ENCODE measurements at regions not wholly inside any gene's neighbourhood (a gene's known extent, or its start where the extent isn't known, plus 50 kb on each side); places are given as distances from the start of the nearest gene placed in this dataset.
A peak's percentile ranks its signal among the peaks of the same experiment; 100 is the strongest.

DNA sequence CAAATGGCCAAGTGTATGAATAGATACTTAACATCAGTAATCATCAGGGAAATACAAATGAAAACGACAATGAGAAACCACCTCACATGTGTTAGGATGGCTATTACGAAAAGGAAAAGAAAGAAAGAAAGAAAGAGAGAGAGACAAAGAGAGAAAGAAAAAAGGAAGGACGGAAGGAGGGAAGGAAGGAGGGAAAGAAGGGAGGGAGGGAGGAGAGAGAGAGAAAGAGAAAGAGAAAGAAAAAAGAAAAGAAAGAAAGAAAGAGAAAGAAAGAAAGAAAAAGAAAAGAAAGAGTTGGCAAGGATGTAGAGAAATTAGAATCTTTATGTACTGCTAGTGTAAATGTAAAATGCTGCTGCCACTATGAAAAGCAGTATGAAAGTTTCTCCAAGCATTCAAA, 90.7 kb upstream of the DPT start:
- no peak overlapping the region for H3K27ac Mint-ChIP-seq
- peaks cover 4% of the 10 kb centered on the region for H3K9me3 Mint-ChIP-seq
- H3K4me3 Mint-ChIP-seq, result no peak overlapping the region
- H3K4me1 Mint-ChIP-seq, result no peaks in the 10 kb centered on the region
- no peaks in the 10 kb centered on the region for H3K27me3 Mint-ChIP-seq
- no peaks in the 10 kb centered on the region for H3K36me3 Mint-ChIP-seq
- no peak for ATAC-seq

DNA sequence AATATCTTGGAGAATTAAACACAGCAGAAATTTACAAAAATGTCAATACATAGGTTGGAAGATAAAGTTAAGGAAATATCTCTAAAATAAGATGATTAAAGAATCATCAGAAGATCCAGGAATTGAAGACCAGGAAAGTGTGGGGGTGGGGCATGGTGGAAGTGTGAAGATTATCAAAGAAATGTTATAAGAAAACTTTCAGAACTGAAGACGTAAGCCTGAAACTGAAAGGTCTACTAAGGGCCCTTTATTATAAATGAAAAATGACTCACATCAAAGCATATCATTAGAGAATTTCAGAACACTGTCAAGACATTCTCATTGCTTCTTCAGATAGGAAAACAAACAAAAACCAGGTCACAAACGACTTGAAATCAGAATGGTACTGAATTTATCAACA, 92.4 kb upstream of the DPT start:
- no peak for ATAC-seq
- Mint-ChIP-seq H3K27me3 (no peaks in the 10 kb centered on the region), H3K9me3 (peaks cover 5% of the 10 kb centered on the region), H3K27ac (no peak overlapping the region), H3K36me3 (no peaks in the 10 kb centered on the region), H3K4me3 (no peak overlapping the region), H3K4me1 (no peaks in the 10 kb centered on the region)

DNA sequence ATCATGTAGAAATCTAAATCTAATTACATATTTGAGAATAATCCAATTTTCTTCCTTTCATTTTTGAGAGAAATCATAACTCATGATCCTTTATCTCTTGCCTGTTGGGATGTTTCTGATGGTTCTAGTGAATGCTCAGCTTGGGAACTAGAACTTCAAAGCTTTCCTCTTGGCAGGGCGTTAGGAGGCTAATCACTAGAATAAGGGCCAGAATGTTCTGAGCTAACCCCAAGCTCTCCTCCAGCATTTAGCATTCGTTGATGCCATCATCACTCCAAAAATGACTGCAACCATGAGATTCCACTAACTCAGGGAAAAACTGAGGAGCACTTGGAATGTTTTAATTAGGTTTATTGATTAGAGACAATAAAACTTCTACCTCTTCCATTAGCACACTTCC, 93.9 kb upstream of the DPT start:
- Mint-ChIP-seq H3K36me3 (no peaks in the 10 kb centered on the region), H3K27me3 (no peaks in the 10 kb centered on the region), H3K9me3 (peaks cover 5% of the 10 kb centered on the region), H3K27ac (no peak overlapping the region), H3K4me3 (no peak overlapping the region), H3K4me1 (no peaks in the 10 kb centered on the region)
- no peak for ATAC-seq

DNA sequence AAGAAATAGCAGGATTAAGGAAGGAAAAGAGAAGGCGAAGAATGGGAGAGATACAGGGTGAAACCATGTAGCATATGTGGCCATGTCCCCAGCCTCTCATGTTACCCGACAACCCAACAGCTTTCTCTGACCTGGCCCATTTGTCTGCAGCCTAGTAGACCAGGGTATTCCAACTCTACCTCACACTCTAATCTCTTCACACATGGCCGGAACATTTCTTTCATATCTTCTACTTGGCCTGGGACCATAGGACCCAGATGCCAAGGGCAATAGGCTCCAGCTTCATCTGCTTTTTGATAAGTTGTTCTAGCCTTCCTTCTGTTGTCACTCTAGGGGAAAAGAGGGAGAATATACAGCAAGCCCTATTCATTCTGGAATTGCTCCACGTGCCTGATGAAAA, 95.0 kb upstream of the DPT start:
- peaks cover 5% of the 10 kb centered on the region for H3K9me3 Mint-ChIP-seq
- no peak for ATAC-seq
- no peak overlapping the region for H3K4me3 Mint-ChIP-seq
- no peaks in the 10 kb centered on the region for H3K4me1 Mint-ChIP-seq
- H3K36me3 Mint-ChIP-seq, result no peaks in the 10 kb centered on the region
- no peak overlapping the region for H3K27ac Mint-ChIP-seq
- no peaks in the 10 kb centered on the region for H3K27me3 Mint-ChIP-seq

GRCh38 chr1:168824418-168825065, 95.5 kb upstream of the DPT start:
- H3K36me3 Mint-ChIP-seq, result no peaks in the 10 kb centered on the region
- no peaks in the 10 kb centered on the region for H3K27me3 Mint-ChIP-seq
- H3K27ac Mint-ChIP-seq, result no peak overlapping the region
- peak; percentile 56 for ATAC-seq
- peaks cover 4% of the 10 kb centered on the region for H3K9me3 Mint-ChIP-seq
- no peak overlapping the region for H3K4me3 Mint-ChIP-seq
- no peaks in the 10 kb centered on the region for H3K4me1 Mint-ChIP-seq

GRCh38 chr1:168825129-168825528, 96.1 kb upstream of the DPT start:
- Mint-ChIP-seq H3K9me3 (peaks cover 3% of the 10 kb centered on the region), H3K27me3 (no peaks in the 10 kb centered on the region), H3K4me1 (no peaks in the 10 kb centered on the region), H3K27ac (no peak overlapping the region), H3K36me3 (no peaks in the 10 kb centered on the region), H3K4me3 (no peak overlapping the region)
- ATAC-seq, result no peak

GRCh38 chr1:168825820-168826219, 96.8 kb upstream of the DPT start:
- no peak for ATAC-seq
- no peaks in the 10 kb centered on the region for H3K27me3 Mint-ChIP-seq
- no peak overlapping the region for H3K4me3 Mint-ChIP-seq
- peaks cover 3% of the 10 kb centered on the region for H3K9me3 Mint-ChIP-seq
- no peaks in the 10 kb centered on the region for H3K36me3 Mint-ChIP-seq
- H3K4me1 Mint-ChIP-seq, result no peaks in the 10 kb centered on the region
- no peak overlapping the region for H3K27ac Mint-ChIP-seq

GRCh38 chr1:168826269-168826668, 97.3 kb upstream of the DPT start:
- Mint-ChIP-seq H3K4me3 (no peak overlapping the region), H3K36me3 (no peaks in the 10 kb centered on the region), H3K9me3 (peaks cover 3% of the 10 kb centered on the region), H3K4me1 (no peaks in the 10 kb centered on the region), H3K27ac (no peak overlapping the region), H3K27me3 (no peaks in the 10 kb centered on the region)
- no peak for ATAC-seq

GRCh38 chr1:168827557-168827956, 98.6 kb upstream of the DPT start:
- H3K9me3 Mint-ChIP-seq, result peaks cover 3% of the 10 kb centered on the region
- no peaks in the 10 kb centered on the region for H3K4me1 Mint-ChIP-seq
- H3K36me3 Mint-ChIP-seq, result no peaks in the 10 kb centered on the region
- H3K27me3 Mint-ChIP-seq, result no peaks in the 10 kb centered on the region
- H3K27ac Mint-ChIP-seq, result no peak overlapping the region
- H3K4me3 Mint-ChIP-seq, result no peak overlapping the region
- no peak for ATAC-seq

DNA sequence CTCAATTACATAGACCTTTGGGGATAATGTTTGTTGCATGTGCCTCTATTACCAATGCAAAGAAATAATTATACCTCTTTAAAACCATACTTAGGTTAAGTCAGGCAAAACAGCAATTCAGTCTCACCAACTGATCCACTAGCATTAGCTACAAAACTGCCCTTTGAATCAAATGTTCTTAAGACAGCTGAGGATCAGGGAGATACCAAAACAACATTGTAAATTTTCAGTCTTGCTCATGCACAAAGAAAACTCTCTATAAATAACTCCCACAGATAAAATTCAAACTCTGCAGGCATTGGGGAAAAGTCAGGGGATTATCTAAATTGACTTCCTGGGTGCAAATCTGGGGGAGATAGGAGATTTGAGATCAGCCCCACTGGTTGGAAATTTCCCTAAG, 100.9 kb upstream of the DPT start:
- no peak overlapping the region for H3K27ac Mint-ChIP-seq
- H3K9me3 Mint-ChIP-seq, result peaks cover 1% of the 10 kb centered on the region
- H3K27me3 Mint-ChIP-seq, result no peaks in the 10 kb centered on the region
- H3K4me1 Mint-ChIP-seq, result no peaks in the 10 kb centered on the region
- H3K36me3 Mint-ChIP-seq, result no peaks in the 10 kb centered on the region
- H3K4me3 Mint-ChIP-seq, result no peak overlapping the region
- no peak for ATAC-seq

DNA sequence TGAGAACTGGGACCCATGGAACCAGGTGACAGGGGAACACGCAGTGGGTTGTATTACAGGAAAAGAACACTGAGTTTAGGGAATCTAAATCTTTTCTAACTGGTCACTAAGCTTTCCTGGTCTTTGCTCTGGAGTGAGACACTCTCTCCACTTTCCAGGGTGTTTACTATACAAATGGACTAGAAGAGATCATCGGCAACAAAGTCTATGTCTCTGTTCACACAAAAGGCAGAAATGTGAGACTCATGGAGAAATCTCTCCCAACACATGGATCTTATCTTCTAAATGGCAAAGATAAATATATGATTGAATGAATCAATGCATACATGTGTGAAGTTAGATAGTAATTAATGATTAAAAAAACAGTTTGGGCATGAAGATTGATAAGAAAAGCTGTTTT, 101.6 kb upstream of the DPT start:
- Mint-ChIP-seq H3K36me3 (no peaks in the 10 kb centered on the region), H3K27me3 (no peaks in the 10 kb centered on the region), H3K27ac (no peak overlapping the region), H3K4me3 (no peak overlapping the region), H3K9me3 (no peaks in the 10 kb centered on the region), H3K4me1 (no peaks in the 10 kb centered on the region)
- no peak for ATAC-seq

DNA sequence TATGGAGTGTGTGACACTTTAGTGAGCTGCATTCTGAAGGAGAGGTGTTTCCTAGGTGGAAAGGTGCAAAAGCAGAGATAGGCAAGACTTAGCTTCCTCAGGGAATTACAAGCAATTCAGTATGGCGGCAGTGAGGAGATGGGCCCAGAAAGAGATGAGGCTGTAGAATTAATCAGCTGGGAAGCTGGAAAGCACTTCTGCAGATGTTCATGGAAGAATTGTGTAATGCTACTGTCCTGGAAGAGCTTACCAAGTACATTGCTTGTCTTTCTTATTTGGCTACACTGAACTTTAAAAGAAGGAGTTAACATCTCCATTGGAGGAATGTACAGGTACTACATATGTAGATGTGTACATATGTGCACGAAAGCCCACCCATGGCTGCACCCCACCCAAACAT, 103.7 kb upstream of the DPT start:
- Mint-ChIP-seq H3K27ac (no peak overlapping the region), H3K4me1 (no peaks in the 10 kb centered on the region), H3K36me3 (no peaks in the 10 kb centered on the region), H3K27me3 (no peaks in the 10 kb centered on the region), H3K9me3 (peaks cover 3% of the 10 kb centered on the region), H3K4me3 (no peak overlapping the region)
- no peak for ATAC-seq

DNA sequence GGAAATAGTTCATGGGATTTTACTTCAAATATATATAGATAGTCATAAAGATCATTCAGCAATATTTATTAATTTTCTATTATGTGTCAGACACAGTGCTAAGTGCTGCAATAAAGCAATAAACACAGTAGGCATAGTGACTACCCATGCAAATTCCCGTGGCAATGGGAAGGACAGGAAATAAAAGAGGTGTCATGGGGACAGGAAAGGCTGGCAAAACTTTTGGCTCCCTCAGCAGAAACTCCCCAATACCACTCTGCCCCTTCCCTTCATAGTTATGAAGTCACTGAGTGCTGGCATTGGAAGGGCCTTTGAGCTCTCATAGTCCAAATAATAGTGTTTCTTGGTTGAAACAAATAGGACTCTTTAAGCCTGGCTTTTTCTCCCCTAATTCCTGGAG, 104.4 kb upstream of the DPT start:
- H3K4me3 Mint-ChIP-seq, result no peak overlapping the region
- no peaks in the 10 kb centered on the region for H3K36me3 Mint-ChIP-seq
- no peak for ATAC-seq
- H3K4me1 Mint-ChIP-seq, result no peaks in the 10 kb centered on the region
- peaks cover 3% of the 10 kb centered on the region for H3K9me3 Mint-ChIP-seq
- H3K27me3 Mint-ChIP-seq, result no peaks in the 10 kb centered on the region
- H3K27ac Mint-ChIP-seq, result no peak overlapping the region

DNA sequence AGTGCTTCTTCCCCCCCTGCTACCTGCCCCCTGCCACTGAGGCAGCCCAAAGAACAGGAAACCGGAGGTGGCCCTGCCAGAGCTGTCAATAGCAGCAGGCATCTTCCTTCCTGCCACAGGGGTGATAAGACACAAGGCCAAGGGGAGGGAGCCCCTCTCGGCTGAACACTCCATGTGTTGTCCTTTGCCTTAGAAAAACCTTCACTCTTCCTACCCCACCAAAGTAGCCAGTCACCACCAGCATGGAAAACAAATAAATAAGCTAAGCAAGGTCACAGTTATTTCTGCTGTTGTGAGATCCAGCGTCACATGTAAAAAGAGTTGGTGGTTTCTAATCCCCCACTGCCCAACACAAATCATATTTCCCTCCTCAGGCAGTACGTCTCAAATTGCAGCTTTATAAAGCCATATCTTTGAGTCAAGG, 104.8 kb upstream of the DPT start:
- ATAC-seq, result no peak
- Mint-ChIP-seq H3K27ac (no peak overlapping the region), H3K9me3 (peaks cover 3% of the 10 kb centered on the region), H3K36me3 (no peaks in the 10 kb centered on the region), H3K4me1 (no peaks in the 10 kb centered on the region), H3K27me3 (no peaks in the 10 kb centered on the region), H3K4me3 (no peak overlapping the region)

GRCh38 chr1:168834225-168834872, 105.3 kb upstream of the DPT start:
- Mint-ChIP-seq H3K4me1 (no peaks in the 10 kb centered on the region), H3K9me3 (peaks cover 3% of the 10 kb centered on the region), H3K27me3 (no peaks in the 10 kb centered on the region), H3K27ac (no peak overlapping the region), H3K4me3 (no peak overlapping the region), H3K36me3 (no peaks in the 10 kb centered on the region)
- ATAC-seq, result no peak

DNA sequence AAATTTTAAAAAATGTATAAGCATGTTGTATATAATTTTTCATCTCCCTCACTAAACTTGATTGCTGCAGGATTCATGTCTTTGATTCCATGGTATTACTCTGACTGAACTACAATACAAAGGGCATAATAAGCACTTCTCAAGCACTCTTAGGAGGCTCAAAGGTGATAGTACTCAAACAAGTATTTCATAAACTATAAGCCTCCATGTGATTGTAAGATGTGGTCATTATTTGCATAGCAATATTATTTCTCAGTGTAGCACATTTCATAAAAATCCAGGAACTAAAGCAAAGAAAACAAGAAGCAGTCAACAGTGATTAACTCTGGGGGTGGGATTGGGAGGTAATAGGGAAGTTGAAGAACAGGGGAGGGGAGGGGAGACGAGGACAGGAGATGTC, 106.2 kb upstream of the DPT start:
- no peaks in the 10 kb centered on the region for H3K36me3 Mint-ChIP-seq
- H3K9me3 Mint-ChIP-seq, result peaks cover 3% of the 10 kb centered on the region

More for the DNA sequence above, 106.2 kb upstream of the DPT start:
- no peaks in the 10 kb centered on the region for H3K4me1 Mint-ChIP-seq
- no peak overlapping the region for H3K27ac Mint-ChIP-seq
- no peak for ATAC-seq
- no peaks in the 10 kb centered on the region for H3K27me3 Mint-ChIP-seq
- H3K4me3 Mint-ChIP-seq, result no peak overlapping the region

Measured in stimulated activated memory B cell treated with anti-CD40 and anti-IgM and Interleukin-4, amounts not matched to agents 10 μg/mL and 1 μg/mL and 100 μg/mL, for 72 hours (primary cell).